ENCODE measurements at regions not wholly inside any gene's neighbourhood (a gene's known extent, or its start where the extent isn't known, plus 50 kb on each side); places are given as distances from the start of the nearest gene placed in this dataset.

DNA sequence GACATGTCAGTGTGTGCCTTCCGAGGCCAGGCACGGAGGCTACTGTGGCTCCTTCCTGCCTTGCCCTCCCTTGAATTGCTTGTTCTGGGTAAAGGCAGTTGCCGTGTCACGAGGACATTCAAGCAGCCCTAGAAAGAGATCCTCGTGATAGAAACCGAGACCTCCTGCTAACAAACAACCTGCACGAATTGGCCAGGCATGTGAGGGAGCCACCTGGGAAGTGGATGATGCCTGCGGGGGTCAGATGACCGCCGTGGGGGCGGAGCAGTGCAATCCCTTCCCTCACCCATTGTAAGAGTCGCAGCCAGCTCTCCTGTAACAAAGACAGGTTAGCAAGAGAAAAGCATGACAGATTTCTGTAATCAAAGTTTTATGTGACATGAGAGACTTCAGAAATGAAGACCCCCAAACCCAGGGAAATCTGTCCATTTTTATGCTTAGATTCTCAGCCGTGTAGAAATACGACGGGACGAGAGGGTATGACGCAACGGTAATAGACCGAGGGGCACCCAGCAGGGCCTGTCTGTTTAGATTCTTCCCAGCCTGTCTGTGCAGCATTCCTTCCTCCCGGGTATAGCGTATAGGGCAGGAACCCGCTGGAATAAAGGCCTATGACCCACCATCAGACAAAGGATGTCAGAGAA is 241.7 kb downstream of the GATA3 start:
- Histone ChIP-seq H3K4me3 (ENCODE audit: low read length in 2 of 2) (no peak overlapping the region), H3K4me1 (ENCODE audit: control insufficient read depth, insufficient read depth, low read length) (no peaks in the 10 kb centered on the region), H3K36me3 (ENCODE audit: control insufficient read depth in 2 of 2, insufficient read depth in 2 of 2, low read length in 2 of 2) (no peaks in the 10 kb centered on the region), H3K9ac (ENCODE audit: low read length in 2 of 2) (no peak overlapping the region), H3K27ac (ENCODE audit: low read length) (no peak overlapping the region), H3K27me3 (ENCODE audit: control insufficient read depth in 1 of 2, insufficient read depth in 2 of 2, low read length in 2 of 2) (peaks cover 0 to 2% of the 10 kb centered on the region in 2 donors), H3K9me3 (ENCODE audit: control insufficient read depth in 2 of 2, low read length in 2 of 2) (no peaks in the 10 kb centered on the region)

- Histone ChIP-seq H3K27ac (ENCODE audit: low read length) (no peak overlapping the region), H3K4me1 (ENCODE audit: control insufficient read depth, insufficient read depth, low read length) (no peaks in the 10 kb centered on the region), H3K36me3 (ENCODE audit: control insufficient read depth in 2 of 2, insufficient read depth in 2 of 2, low read length in 2 of 2) (no peaks in the 10 kb centered on the region), H3K4me3 (ENCODE audit: low read length in 2 of 2) (no peak overlapping the region), H3K9me3 (ENCODE audit: control insufficient read depth in 2 of 2, low read length in 2 of 2) (no peaks in the 10 kb centered on the region), H3K27me3 (ENCODE audit: control insufficient read depth in 1 of 2, insufficient read depth in 2 of 2, low read length in 2 of 2) (peaks cover 0 to 2% of the 10 kb centered on the region in 2 donors), H3K9ac (ENCODE audit: low read length in 2 of 2) (no peak overlapping the region)
Observed at GRCh38 chr10:8296734-8297101, 242.2 kb downstream of the GATA3 start.

GRCh38 chr10:8297107-8297506 is 242.6 kb downstream of the GATA3 start:
- no peaks in the 10 kb centered on the region for H3K36me3 ChIP-seq (ENCODE audit: control insufficient read depth in 2 of 2, insufficient read depth in 2 of 2, low read length in 2 of 2)
- no peak overlapping the region for H3K4me3 ChIP-seq (ENCODE audit: low read length in 2 of 2)
- H3K27me3 ChIP-seq (ENCODE audit: control insufficient read depth in 1 of 2, insufficient read depth in 2 of 2, low read length in 2 of 2), result peaks cover 0 to 2% of the 10 kb centered on the region in 2 donors
- no peak overlapping the region for H3K27ac ChIP-seq (ENCODE audit: low read length)
- no peaks in the 10 kb centered on the region for H3K4me1 ChIP-seq (ENCODE audit: control insufficient read depth, insufficient read depth, low read length)
- H3K9me3 ChIP-seq (ENCODE audit: control insufficient read depth in 2 of 2, low read length in 2 of 2), result no peaks in the 10 kb centered on the region
- no peak overlapping the region for H3K9ac ChIP-seq (ENCODE audit: low read length in 2 of 2)

DNA sequence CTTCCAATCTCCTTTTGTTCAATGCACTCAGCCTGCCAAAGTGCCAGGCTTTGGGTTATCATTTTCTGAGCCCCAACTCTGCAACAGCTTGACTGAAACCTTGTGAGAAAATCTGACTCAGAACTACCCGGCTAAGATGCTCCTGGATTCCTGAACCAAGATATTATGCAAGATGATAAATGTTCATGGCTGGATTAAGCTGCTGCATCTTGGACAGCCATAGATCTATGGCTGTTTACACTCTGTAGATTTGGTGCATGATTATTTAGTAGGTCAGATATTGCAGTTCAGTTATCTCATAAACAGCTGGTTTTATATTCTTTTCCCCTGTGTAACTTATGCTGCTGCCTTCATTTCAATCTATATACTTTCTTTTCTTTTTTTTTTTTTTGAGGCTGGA is 243.5 kb downstream of the GATA3 start:
- no peaks in the 10 kb centered on the region for H3K9me3 ChIP-seq (ENCODE audit: control insufficient read depth in 2 of 2, low read length in 2 of 2)
- no peaks in the 10 kb centered on the region for H3K36me3 ChIP-seq (ENCODE audit: control insufficient read depth in 2 of 2, insufficient read depth in 2 of 2, low read length in 2 of 2)
- no peak overlapping the region for H3K4me3 ChIP-seq (ENCODE audit: low read length in 2 of 2)
- H3K27ac ChIP-seq (ENCODE audit: low read length), result no peak overlapping the region
- H3K9ac ChIP-seq (ENCODE audit: low read length in 2 of 2), result no peak overlapping the region
- no peaks in the 10 kb centered on the region for H3K4me1 ChIP-seq (ENCODE audit: control insufficient read depth, insufficient read depth, low read length)
- peaks cover 0 to 2% of the 10 kb centered on the region in 2 donors for H3K27me3 ChIP-seq (ENCODE audit: control insufficient read depth in 1 of 2, insufficient read depth in 2 of 2, low read length in 2 of 2)

DNA sequence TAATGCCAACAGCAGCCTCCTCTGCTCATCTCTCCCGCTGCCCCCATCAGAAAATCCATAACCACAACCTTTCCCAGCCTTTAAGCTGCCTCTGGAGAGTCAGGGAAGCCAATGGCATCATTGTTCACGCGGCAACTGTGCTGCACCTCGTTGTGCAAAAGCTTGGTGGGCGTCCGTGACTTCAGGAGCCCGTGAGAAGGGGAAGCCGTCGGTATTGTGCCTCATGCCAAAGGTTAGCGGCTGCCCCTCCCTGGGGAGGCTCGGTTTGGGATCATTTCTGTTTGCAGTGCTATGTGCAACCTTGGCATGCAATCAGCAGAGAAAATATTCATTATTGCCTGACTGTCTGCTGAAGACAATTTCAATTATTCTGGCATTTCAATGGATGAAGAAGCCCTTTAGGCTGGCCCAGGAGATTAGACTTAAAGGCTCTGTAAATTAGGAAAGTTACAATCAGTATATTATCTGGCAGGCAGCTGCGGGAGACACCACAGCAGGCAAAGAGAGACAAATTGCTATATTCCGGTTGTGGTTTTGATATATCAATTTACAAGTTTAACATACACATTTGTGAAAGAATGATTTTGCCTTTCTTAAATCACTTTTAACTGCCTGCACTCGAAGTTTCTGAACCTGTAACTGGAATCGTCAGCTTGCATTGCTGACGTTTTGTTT is 244.5 kb downstream of the GATA3 start:
- peaks cover 0 to 2% of the 10 kb centered on the region in 2 donors for H3K27me3 ChIP-seq (ENCODE audit: control insufficient read depth in 1 of 2, insufficient read depth in 2 of 2, low read length in 2 of 2)
- no peak overlapping the region for H3K9ac ChIP-seq (ENCODE audit: low read length in 2 of 2)
- no peak overlapping the region for H3K4me3 ChIP-seq (ENCODE audit: low read length in 2 of 2)
- no peaks in the 10 kb centered on the region for H3K9me3 ChIP-seq (ENCODE audit: control insufficient read depth in 2 of 2, low read length in 2 of 2)
- H3K36me3 ChIP-seq (ENCODE audit: control insufficient read depth in 2 of 2, insufficient read depth in 2 of 2, low read length in 2 of 2), result no peaks in the 10 kb centered on the region
- H3K4me1 ChIP-seq (ENCODE audit: control insufficient read depth, insufficient read depth, low read length), result no peaks in the 10 kb centered on the region
- no peak overlapping the region for H3K27ac ChIP-seq (ENCODE audit: low read length)

DNA sequence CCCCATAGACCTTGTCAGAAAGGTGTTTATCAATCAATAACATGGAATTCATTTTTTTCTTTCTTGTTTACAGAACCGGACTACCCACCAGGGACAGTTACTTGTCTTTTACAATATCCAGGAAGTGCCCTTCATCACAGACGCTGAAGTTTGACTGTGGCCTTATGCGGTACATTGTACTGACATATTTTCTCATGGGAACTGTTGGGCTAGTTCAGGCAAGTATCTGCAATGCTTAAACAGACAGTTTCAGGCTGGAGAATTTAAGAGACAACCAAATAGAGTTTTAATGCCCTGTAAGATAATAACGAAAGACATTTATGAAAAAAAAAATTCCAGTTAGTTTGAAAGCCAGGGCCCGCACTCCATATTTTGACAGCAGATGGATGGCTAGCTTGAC is 246.4 kb downstream of the GATA3 start:
- Histone ChIP-seq H3K36me3 (ENCODE audit: control insufficient read depth in 2 of 2, insufficient read depth in 2 of 2, low read length in 2 of 2) (no peaks in the 10 kb centered on the region), H3K4me3 (ENCODE audit: low read length in 2 of 2) (no peak overlapping the region), H3K27me3 (ENCODE audit: control insufficient read depth in 1 of 2, insufficient read depth in 2 of 2, low read length in 2 of 2) (peaks cover 0 to 2% of the 10 kb centered on the region in 2 donors), H3K9me3 (ENCODE audit: control insufficient read depth in 2 of 2, low read length in 2 of 2) (no peaks in the 10 kb centered on the region), H3K27ac (ENCODE audit: low read length) (no peak overlapping the region), H3K9ac (ENCODE audit: low read length in 2 of 2) (no peak overlapping the region), H3K4me1 (ENCODE audit: control insufficient read depth, insufficient read depth, low read length) (no peaks in the 10 kb centered on the region)

DNA sequence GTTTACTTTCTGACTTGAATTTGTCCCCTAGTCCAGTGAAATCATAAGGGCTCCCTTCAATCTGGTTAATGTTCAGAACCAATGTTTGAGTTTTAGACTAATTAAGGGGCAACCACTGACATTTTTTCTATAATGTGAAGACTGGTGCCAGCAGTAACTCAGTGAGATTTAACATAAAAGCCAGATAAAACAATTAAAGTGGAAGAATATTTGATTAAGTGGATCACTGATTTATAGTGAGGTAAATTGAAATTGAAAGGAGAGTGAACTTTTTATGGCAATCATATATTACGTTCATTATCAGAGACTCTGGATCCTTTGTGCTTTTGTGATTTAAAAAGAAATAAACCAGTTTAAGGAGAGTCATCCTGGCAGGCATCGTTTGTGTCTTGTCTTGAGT is 246.8 kb downstream of the GATA3 start:
- Histone ChIP-seq H3K9ac (ENCODE audit: low read length in 2 of 2) (no peak overlapping the region), H3K4me3 (ENCODE audit: low read length in 2 of 2) (no peak overlapping the region), H3K9me3 (ENCODE audit: control insufficient read depth in 2 of 2, low read length in 2 of 2) (no peaks in the 10 kb centered on the region), H3K27ac (ENCODE audit: low read length) (no peak overlapping the region), H3K36me3 (ENCODE audit: control insufficient read depth in 2 of 2, insufficient read depth in 2 of 2, low read length in 2 of 2) (no peaks in the 10 kb centered on the region), H3K4me1 (ENCODE audit: control insufficient read depth, insufficient read depth, low read length) (no peaks in the 10 kb centered on the region), H3K27me3 (ENCODE audit: control insufficient read depth in 1 of 2, insufficient read depth in 2 of 2, low read length in 2 of 2) (peaks cover 0 to 2% of the 10 kb centered on the region in 2 donors)

- H3K36me3 ChIP-seq (ENCODE audit: control insufficient read depth in 2 of 2, insufficient read depth in 2 of 2, low read length in 2 of 2), result no peaks in the 10 kb centered on the region
- H3K4me3 ChIP-seq (ENCODE audit: low read length in 2 of 2), result no peak overlapping the region
- H3K27me3 ChIP-seq (ENCODE audit: control insufficient read depth in 1 of 2, insufficient read depth in 2 of 2, low read length in 2 of 2), result peaks cover 0 to 2% of the 10 kb centered on the region in 2 donors
- H3K27ac ChIP-seq (ENCODE audit: low read length), result no peak overlapping the region
- H3K9me3 ChIP-seq (ENCODE audit: control insufficient read depth in 2 of 2, low read length in 2 of 2), result no peaks in the 10 kb centered on the region
- no peaks in the 10 kb centered on the region for H3K4me1 ChIP-seq (ENCODE audit: control insufficient read depth, insufficient read depth, low read length)
- H3K9ac ChIP-seq (ENCODE audit: low read length in 2 of 2), result no peak overlapping the region
Observed at GRCh38 chr10:8301831-8302230, 247.3 kb downstream of the GATA3 start.

DNA sequence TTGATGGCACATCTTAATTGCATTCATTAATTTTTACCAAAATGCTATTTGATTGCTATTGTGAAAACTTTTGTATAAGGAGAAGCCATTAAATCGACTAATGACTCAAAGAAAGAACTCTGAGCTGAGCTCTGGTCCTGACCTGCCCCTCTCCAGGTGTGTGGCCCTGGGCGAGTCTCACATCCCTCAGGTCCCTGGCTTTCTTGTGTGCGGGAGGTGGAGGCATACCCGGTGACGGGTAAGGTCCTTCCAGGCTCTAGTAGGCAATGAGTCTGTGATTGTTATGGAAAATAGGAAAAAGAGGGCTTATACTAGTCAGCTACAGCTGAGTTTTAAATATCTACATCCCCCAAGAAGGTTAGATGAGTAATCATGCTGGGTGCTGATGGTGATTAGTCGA is 248.1 kb downstream of the GATA3 start:
- no peak overlapping the region for H3K9ac ChIP-seq (ENCODE audit: low read length in 2 of 2)
- peaks cover 0 to 2% of the 10 kb centered on the region in 2 donors for H3K27me3 ChIP-seq (ENCODE audit: control insufficient read depth in 1 of 2, insufficient read depth in 2 of 2, low read length in 2 of 2)
- H3K36me3 ChIP-seq (ENCODE audit: control insufficient read depth in 2 of 2, insufficient read depth in 2 of 2, low read length in 2 of 2), result no peaks in the 10 kb centered on the region
- H3K27ac ChIP-seq (ENCODE audit: low read length), result no peak overlapping the region
- H3K4me1 ChIP-seq (ENCODE audit: control insufficient read depth, insufficient read depth, low read length), result no peaks in the 10 kb centered on the region
- H3K9me3 ChIP-seq (ENCODE audit: control insufficient read depth in 2 of 2, low read length in 2 of 2), result no peaks in the 10 kb centered on the region
- H3K4me3 ChIP-seq (ENCODE audit: low read length in 2 of 2), result no peak overlapping the region

GRCh38 chr10:8304861-8305260 is 250.4 kb downstream of the GATA3 start:
- H3K9me3 ChIP-seq (ENCODE audit: control insufficient read depth in 2 of 2, low read length in 2 of 2), result no peaks in the 10 kb centered on the region
- no peak overlapping the region for H3K9ac ChIP-seq (ENCODE audit: low read length in 2 of 2)
- H3K36me3 ChIP-seq (ENCODE audit: control insufficient read depth in 2 of 2, insufficient read depth in 2 of 2, low read length in 2 of 2), result no peaks in the 10 kb centered on the region
- no peak overlapping the region for H3K27ac ChIP-seq (ENCODE audit: low read length)
- no peaks in the 10 kb centered on the region for H3K27me3 ChIP-seq (ENCODE audit: control insufficient read depth in 1 of 2, insufficient read depth in 2 of 2, low read length in 2 of 2)
- H3K4me3 ChIP-seq (ENCODE audit: low read length in 2 of 2), result no peak overlapping the region
- H3K4me1 ChIP-seq (ENCODE audit: control insufficient read depth, insufficient read depth, low read length), result no peaks in the 10 kb centered on the region

GRCh38 chr10:8305876-8306652 is 251.6 kb downstream of the GATA3 start:
- H3K9ac ChIP-seq (ENCODE audit: low read length in 2 of 2), result no peak overlapping the region
- no peak overlapping the region for H3K4me3 ChIP-seq (ENCODE audit: low read length in 2 of 2)
- H3K4me1 ChIP-seq (ENCODE audit: control insufficient read depth, insufficient read depth, low read length), result no peaks in the 10 kb centered on the region
- H3K27me3 ChIP-seq (ENCODE audit: control insufficient read depth in 1 of 2, insufficient read depth in 2 of 2, low read length in 2 of 2), result no peaks in the 10 kb centered on the region
- H3K27ac ChIP-seq (ENCODE audit: low read length), result no peak overlapping the region
- H3K36me3 ChIP-seq (ENCODE audit: control insufficient read depth in 2 of 2, insufficient read depth in 2 of 2, low read length in 2 of 2), result no peaks in the 10 kb centered on the region
- no peaks in the 10 kb centered on the region for H3K9me3 ChIP-seq (ENCODE audit: control insufficient read depth in 2 of 2, low read length in 2 of 2)
